GM12878 (cell line): ENCODE measurements at regions not wholly inside any gene's neighbourhood (a gene's known extent, or its start where the extent isn't known, plus 50 kb on each side); places are given as distances from the start of the nearest gene placed in this dataset.

Source experiments
- CBX3 ChIP-seq: fragments of 200-600 bp; sonication (generic); IDR thresholded peaks from 2 replicates; pipeline ENCODE4 v1.6.1; 2016; ENCODE audit warnings: low read depth, borderline replicate concordance
- CBX5 ChIP-seq: sonication (generic); IDR thresholded peaks from 2 replicates; pipeline ENCODE4 v1.6.1; 2016; ENCODE audit warnings: low read depth, moderate library complexity, mild to moderate bottlenecking, inconsistent platforms
- CEBPB ChIP-seq, 2 experiments: fragments of 150-350 bp in 1 of 2; IDR thresholded peaks; 2 replicates each; pipeline ENCODE4 v1.6.1; 2012 to 2014; ENCODE audit warnings: low read depth in 2 of 2, low read length in 2 of 2, borderline replicate concordance in 1 of 2, inconsistent platforms in 1 of 2
- CREM ChIP-seq: IDR thresholded peaks from 2 replicates; pipeline ENCODE4 v1.6.1; 2014; ENCODE audit warnings: antibody characterized with exemption, low read depth
- CTCF ChIP-seq, 3 experiments: IDR thresholded peaks in 2 of 3; conservative IDR thresholded peaks in 1 of 3; 2 replicates each; pipeline ENCODE4 v1.5.1; 2011; ENCODE audit warnings: low read depth in 3 of 3, low read length in 3 of 3, mild to moderate bottlenecking in 3 of 3, control low read depth in 2 of 3, moderate library complexity in 2 of 3, inconsistent platforms in 1 of 3, mixed read lengths in 1 of 3; ENCODE audit not compliant: control insufficient read depth in 2 of 3, insufficient read depth in 1 of 3; ENCODE audit errors: extremely low read depth in 1 of 3
- EZH2 ChIP-seq: IDR thresholded peaks from 2 replicates; pipeline ENCODE4 v1.6.1; 2012; ENCODE audit warnings: low read depth, mild to moderate bottlenecking, control low read depth, inconsistent platforms, low read length, borderline replicate concordance; ENCODE audit not compliant: control insufficient read depth
- MLLT1 ChIP-seq: fragments of 450-650 bp; IDR thresholded peaks from 2 replicates; pipeline ENCODE4 v1.6.1; 2016; ENCODE audit warnings: mild to moderate bottlenecking
- RAD21 ChIP-seq: IDR thresholded peaks from 2 replicates; pipeline ENCODE4 v1.6.1; 2011; ENCODE audit warnings: mild to moderate bottlenecking, low read depth, low read length, moderate library complexity; ENCODE audit not compliant: insufficient read depth
- TAF1 ChIP-seq: IDR thresholded peaks from 2 replicates; pipeline ENCODE4 v1.6.1; 2011; ENCODE audit warnings: mild to moderate bottlenecking, low read depth, low read length, borderline replicate concordance
- TCF12 ChIP-seq: IDR thresholded peaks from 2 replicates; pipeline ENCODE4 v1.6.1; 2011; ENCODE audit warnings: low read depth, mild to moderate bottlenecking, low read length
- ZNF592 ChIP-seq: fragments of 450-650 bp; IDR thresholded peaks from 2 replicates; pipeline ENCODE4 v1.6.1; 2017; ENCODE audit warnings: mild to moderate bottlenecking, moderate library complexity
- ZSCAN29 ChIP-seq: fragments of 450-650 bp; IDR thresholded peaks from 2 replicates; pipeline ENCODE4 v1.6.1; 2017; ENCODE audit warnings: mild to moderate bottlenecking, moderate library complexity

GRCh38 chr10:105986486-105986885 is 1178.0 kb downstream of the SORCS1 start:
- TF ChIP-seq CTCF (IDR thresholded peaks at IDR 0.05 in 2 of 3, conservative IDR thresholded peaks at IDR 0.05 in 1 of 3; ENCODE audit: control insufficient read depth in 2 of 3, extremely low read depth in 1 of 3, insufficient read depth in 1 of 3, low read depth in 3 of 3, low read length in 3 of 3) (no peak), CREM (no peak), RAD21 (no peak), CBX3 (no peak), TCF12 (no peak), CBX5 (no peak), EZH2 (no peak), MLLT1 (no peak), TAF1 (no peak), CEBPB (IDR thresholded peaks at IDR 0.05; ENCODE audit: borderline replicate concordance in 1 of 2, low read depth in 2 of 2, low read length in 2 of 2) (no peak), ZSCAN29 (no peak), ZNF592 (no peak)
